GM21737 (cell line): ENCODE measurements at regions not wholly inside any gene's neighbourhood (a gene's known extent, or its start where the extent isn't known, plus 50 kb on each side); places are given as distances from the start of the nearest gene placed in this dataset.

ENCODE experiments used
- ATAC-seq: cut with Tn5 transposase; IDR thresholded peaks from one replicate; pipeline ENCODE4 v1.9.1; 2021; ENCODE audit warnings: mild to moderate bottlenecking, moderate library complexity; ENCODE audit not compliant: unreplicated experiment

GRCh38 chr15:96414875-96415274 is 84.4 kb downstream of the NR2F2 start:
- ATAC-seq: no peak

GRCh38 chr15:96415513-96416217 is 85.2 kb downstream of the NR2F2 start:
- no peak for ATAC-seq

DNA sequence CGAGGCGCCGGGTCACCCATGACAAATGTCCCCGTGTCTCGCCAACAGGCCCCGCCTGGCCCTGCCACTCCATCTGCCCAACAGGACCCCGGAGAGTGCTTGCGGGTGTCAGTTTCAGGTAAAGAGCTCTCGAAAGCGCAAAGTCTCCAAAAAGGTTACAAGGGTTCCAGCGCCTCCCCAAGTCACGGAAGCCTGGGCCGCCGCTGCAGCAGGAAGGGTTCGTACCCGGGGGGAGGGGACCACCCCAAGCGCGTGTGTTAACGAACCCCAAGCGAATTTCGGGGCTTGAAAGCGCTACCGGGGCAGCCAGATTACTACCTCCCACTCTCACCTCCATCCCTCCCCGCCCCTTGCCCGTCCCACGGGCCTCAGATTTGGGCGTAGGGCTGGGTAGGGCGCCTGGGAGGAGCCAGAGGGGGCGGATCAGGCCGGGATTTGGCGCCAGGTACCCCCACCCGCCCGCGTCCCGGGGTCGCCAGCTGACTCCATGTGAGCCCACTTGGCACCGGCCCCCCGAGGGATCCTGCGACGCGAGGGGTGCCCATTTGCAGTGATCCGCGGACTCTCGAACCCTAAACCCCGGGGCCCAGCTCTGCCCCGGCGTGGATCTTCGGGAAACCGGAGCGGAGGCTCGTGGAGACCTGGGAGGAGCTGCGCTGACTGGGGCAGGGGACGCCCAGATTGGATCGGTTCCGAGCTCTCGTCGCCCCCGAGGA is 85.9 kb downstream of the NR2F2 start:
- ATAC-seq: no peak

DNA sequence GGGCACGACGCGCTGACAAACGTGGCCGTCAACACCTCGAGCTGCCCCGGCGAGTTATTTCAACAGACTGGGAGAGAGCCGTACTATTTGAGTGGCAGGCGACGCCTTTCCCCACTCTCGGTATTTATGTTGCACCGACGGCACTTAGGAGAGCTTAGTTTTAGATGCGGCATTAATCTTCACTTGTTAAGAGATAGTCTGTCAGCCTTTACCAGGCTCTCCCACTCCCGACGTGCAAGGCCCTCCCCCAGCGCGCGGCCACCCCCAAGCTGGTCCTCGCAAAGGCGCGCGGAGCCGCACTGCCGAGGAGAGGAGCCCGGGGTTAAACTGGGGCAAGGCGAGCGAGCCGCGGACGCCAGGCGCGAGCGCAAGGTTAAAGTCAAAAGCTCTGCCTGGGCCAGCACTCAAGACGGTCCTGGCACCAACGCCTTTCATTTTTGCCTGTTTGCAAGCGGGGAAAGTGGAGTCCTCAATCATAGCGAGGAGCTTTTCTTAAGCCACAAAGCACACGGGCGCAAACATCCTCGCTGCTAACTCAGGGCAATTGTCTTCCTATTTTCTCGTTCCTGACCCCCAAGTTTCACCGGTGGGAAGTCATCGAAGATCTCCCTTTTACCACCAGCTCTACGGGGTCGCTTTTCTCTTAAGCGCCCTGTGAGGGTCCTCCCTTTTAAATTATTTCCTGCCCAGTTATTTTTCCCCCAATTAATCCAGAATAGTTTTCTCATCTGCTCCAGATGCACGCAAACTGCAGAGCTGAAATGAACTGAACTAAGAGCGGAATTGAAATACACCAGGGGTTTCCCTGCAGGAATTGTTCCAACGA is 86.6 kb downstream of the NR2F2 start:
- no peak for ATAC-seq

DNA sequence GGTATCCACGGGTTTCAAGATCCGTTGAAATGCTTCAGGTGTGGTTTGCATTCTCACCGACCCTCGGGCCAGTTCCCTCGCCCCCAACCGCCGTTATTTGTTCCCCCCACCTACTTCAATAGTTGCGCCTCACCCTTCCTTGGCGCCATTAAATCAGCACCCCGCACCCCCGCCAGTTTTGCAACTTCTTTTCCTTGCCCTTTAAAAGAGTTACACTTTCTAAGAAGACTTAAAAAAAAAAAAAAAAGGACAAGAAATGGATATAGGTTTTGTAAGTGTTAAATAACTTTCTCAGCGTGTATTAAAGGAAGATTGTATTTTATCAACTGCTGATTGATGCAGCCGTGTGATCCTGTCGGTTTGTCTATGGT is 87.2 kb downstream of the NR2F2 start:
- ATAC-seq: no peak

DNA sequence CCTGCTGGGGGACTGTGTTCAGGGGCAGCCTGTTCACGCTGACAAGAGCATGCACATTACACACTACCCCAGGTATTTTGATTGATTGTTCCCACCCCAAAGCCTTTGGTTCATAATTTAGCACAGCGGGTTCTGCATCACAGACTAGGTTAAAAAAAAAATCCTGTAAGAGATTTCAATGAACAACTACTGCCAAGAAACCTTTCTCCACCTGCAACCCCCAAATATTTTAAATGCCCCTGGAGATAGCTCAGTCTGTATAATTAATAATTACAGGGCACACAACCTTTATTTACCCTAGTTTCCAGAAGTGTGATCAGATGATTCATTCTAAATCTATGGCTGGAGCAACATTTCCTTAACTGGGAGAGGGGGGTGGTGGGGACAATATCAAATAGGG is 87.6 kb downstream of the NR2F2 start:
- no peak for ATAC-seq

DNA sequence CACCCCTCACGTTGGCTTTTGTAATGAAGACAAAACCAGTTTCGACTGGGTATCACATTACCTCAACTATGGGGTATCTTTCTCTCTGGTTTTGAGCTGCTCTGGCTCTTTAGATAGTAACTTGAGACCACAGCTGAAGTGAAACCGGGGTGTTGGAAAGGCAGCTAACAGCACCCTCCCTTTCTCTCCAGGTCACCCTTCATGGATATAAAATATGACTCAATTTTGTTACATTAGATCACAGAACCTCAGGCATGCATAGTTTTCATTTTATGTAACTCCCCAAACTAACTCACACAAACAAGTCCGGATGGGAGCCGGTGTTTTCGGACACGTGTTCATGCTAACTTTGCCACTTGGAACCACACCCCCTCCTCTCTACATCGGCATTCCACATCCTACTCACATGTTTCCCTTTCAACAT is 90.7 kb downstream of the NR2F2 start:
- no peak for ATAC-seq

GRCh38 chr15:96422125-96422524 is 91.6 kb downstream of the NR2F2 start:
- ATAC-seq: no peak

DNA sequence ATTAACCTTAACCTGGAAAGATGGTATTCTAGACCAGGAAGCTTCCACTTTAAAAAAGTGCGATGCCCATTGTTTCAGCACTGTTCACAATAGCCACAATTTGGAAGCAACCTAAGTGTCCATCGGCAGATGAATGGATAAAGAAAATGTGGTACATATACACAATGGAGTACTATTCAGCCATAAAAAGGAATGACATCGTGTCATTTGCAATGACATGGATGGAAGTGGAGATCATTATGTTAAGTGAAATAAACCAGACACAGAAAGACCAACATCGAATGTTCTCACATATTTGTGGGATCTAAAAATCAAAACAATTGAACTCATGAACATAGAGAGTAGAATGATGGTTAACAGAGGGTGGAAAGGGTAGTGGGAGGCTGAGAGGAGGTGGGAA is 94.2 kb downstream of the NR2F2 start:
- ATAC-seq: no peak

DNA sequence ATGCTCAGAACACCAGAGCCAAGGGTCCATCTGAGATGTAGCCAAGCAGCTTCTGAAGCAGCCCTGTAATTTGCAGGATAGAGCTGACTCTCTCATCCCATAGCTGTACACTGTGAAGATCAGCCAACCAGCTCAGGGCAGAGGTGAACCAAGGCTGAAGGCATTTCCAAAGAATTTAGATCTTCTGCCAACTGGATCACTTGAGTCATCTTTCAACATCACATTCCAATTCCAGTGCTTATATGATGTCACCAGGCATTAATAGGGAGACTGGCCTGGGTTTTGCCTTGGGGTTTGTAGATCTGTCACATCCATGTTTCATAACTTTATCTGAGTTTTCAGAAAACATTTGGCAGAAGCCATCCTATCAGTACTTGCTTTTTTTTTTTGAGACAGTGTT is 98.2 kb downstream of the NR2F2 start:
- ATAC-seq: no peak

DNA sequence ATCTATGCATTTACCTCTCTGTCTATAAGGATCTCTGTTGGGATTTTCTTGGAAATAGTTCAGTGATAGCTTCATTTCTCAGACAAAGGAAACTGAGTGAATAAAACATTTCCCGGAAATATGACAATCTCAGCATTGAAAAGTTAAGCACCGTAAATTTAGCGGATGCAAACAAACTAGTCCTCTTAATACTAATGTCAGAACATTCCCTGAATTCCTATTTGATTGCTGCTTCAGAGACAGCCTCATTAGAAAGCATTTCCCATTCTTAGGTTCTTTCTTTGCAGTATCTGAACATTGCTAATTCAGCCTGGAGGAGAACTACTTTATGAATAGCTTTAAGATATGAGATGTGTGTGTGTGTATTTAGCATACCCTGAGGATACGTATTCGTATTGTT is 101.3 kb downstream of the NR2F2 start:
- ATAC-seq: no peak

DNA sequence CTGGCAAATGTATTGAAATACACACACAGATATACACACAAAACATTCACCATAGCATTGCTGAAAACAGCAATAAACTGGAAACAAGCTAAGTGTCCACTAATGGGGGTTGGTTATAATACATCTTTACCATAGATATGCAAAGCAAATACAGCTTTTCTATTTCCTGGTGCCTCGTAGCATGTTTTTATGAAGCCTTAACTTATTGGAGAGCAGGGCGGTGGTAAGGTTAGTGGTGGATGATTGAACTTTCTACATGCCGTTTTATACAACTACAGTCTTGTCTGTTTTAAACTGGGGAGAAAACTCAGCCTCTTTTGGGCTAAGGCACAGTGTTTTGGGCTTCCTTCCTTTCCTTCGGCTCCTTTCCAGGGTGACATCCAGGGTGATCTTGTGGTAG is 104.5 kb downstream of the NR2F2 start:
- no peak for ATAC-seq

DNA sequence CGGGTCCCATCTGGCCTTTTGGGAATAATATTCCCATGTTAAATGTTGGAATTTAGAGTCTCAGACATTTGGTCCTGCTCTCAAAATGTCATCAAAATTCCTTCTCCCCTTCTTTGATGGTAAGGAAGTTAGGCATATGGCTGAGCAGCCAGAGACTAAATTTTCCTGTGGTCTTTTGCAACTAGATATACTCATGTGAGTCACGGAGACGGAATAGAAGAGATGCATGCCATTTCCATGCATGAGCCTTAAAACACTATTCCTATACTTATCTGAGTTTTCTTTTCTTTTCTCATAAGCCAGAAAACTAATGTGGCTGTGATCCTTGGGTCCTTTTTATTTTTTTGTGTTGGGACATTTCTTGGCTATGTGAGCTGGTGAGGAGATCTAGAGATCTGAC is 105.3 kb downstream of the NR2F2 start:
- no peak for ATAC-seq

GRCh38 chr15:96440978-96441377 is 110.5 kb downstream of the NR2F2 start:
- no peak for ATAC-seq

DNA sequence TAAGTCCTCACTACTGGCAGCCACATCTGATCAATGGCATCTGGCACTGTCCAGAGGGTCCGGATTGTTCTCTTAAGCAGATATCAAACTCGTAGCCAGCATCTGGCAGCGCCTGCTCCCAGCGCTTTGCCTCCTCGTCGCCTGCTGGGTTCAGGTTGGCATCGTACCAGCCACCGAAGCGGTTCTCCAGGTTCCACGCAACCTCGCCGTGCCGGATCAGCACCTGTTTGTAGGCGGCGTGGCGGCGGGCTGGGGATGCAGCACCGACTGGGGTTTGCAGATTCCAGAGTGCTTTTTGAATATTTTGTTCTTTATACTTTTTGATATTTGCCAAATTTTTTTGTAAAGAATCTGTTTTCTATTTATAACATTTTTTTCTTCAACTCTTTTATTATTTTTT is 111.6 kb downstream of the NR2F2 start:
- ATAC-seq: no peak

- ATAC-seq: no peak
These were observed 114.4 kb downstream of the NR2F2 start for GRCh38 chr15:96444865-96445264.

- no peak for ATAC-seq
These were observed 118.4 kb downstream of the NR2F2 start for GRCh38 chr15:96448923-96449322.

- no peak for ATAC-seq
These were observed 127.3 kb downstream of the NR2F2 start for GRCh38 chr15:96457841-96458240.

GRCh38 chr15:96460106-96460505 is 129.6 kb downstream of the NR2F2 start:
- no peak for ATAC-seq

DNA sequence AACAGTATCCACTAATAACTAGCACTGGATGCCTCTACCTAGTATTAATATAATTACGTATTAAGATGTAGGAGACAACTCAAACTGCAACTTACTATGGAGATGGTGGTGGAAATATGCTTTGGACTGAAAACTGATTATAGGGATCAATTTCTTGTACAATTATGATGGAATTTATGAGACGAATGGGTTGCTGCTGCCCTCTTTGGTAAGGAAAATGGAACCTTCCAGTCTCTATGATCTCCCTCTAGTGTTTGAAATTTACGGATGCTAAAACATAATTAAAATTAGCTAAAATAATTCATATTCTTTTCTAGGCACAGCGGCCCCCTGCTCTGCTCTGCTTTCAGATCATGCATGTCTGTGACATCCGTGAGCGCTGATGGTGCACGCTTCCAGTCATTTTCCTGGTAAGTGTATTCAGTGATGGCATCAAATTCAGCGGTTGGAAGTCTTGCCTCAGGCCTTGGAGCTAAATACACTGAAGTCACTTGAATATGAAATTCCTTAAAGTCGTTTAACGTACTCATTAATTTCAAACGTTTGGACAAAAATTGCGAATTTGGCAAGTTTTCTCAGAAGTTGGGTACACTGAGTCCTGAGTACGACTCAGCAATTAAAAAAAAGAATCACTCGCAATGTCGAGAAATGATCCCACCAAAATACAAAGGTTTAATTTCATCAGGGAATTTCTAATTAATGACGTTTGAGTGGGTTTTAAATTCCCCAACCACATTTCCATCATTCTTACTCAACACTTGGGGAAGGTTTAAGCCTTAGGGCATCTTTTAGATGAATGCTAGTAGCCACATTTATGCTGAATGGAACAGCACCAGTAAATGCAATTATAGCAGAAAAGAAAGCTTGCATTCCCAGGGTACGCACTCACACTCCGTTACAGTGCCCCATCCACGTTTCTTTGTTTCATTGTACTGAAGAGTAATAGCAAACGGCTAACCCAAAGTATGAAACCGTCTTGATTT is 132.6 kb downstream of the NR2F2 start:
- no peak for ATAC-seq
